HEK293 (cell line): ENCODE measurements at regions not wholly inside any gene's neighbourhood (a gene's known extent, or its start where the extent isn't known, plus 50 kb on each side); places are given as distances from the start of the nearest gene placed in this dataset.

ENCODE experiments used
- CTCF ChIA-PET: fragments of 350-600 bp; formaldehyde crosslinking; extraction: SDS; loops from one replicate; lab custom pipeline; 2021; ENCODE audit warnings: antibody characterized with exemption; lab: Yijun Ruan, JAX
- POLR2A ChIA-PET: fragments of 300-600 bp; formaldehyde crosslinking; extraction: SDS; loops from one replicate; lab custom pipeline; 2020; ENCODE audit warnings: antibody characterized with exemption, inconsistent platforms; lab: Yijun Ruan, JAX
- H3K27ac ChIP-seq: fragments of 200-500 bp; sonication (Bioruptor generic); 2 replicates; pipeline ENCODE4 v1.5.1; 2014; ENCODE audit warnings: low read depth, low read length, control low read depth, inconsistent platforms; ENCODE audit errors: extremely low read depth
- H3K36me3 ChIP-seq, 2 experiments: fragments of 200-500 bp in 1 of 2; sonication (Bioruptor generic) in 1 of 2; 1 replicate in 1 of 2; 2 replicates in 1 of 2; pipeline ENCODE4 v1.5.1; 2014 to 2017; ENCODE audit warnings: inconsistent platforms in 2 of 2, low read length in 2 of 2; ENCODE audit not compliant: control insufficient read depth in 2 of 2, insufficient read depth in 1 of 2
- H3K4me1 ChIP-seq: fragments of 200-500 bp; sonication (Bioruptor generic); 2 replicates; pipeline ENCODE4 v1.5.1; 2014; ENCODE audit warnings: mild to moderate bottlenecking, low read length, inconsistent platforms; ENCODE audit not compliant: control insufficient read depth, insufficient read depth
- H3K4me3 ChIP-seq: 2 replicates; pipeline ENCODE4 v1.5.1; 2011; ENCODE audit warnings: low read depth, mild to moderate bottlenecking, control low read depth, low read length, moderate library complexity
- H3K9me3 ChIP-seq: fragments of 200-500 bp; sonication (Bioruptor generic); 2 replicates; pipeline ENCODE4 v1.5.1; 2014; ENCODE audit warnings: low read depth, low read length, inconsistent platforms; ENCODE audit not compliant: control insufficient read depth, insufficient read depth
- ATF2 ChIP-seq: fragments of 450-650 bp; formaldehyde crosslinking; IDR thresholded peaks from 2 replicates; pipeline ENCODE4 v1.5.1; 2016; ENCODE audit warnings: missing biosample characterization, missing genetic modification characterization, low read depth
- BCL11B ChIP-seq: fragments of 450-650 bp; formaldehyde crosslinking; IDR thresholded peaks from 2 replicates; pipeline ENCODE4 v1.5.1; 2016; ENCODE audit warnings: low read depth, missing biosample characterization, missing genetic modification characterization
- BCL6B ChIP-seq: fragments of 450-650 bp; formaldehyde crosslinking; IDR thresholded peaks from 2 replicates; pipeline ENCODE4 v1.5.1; 2017; ENCODE audit warnings: missing biosample characterization, missing genetic modification characterization
- GLIS1 ChIP-seq: fragments of 450-650 bp; formaldehyde crosslinking; IDR thresholded peaks from 2 replicates; pipeline ENCODE4 v1.5.1; 2016; ENCODE audit warnings: missing biosample characterization, missing genetic modification characterization
- KLF16 ChIP-seq: fragments of 450-650 bp; formaldehyde crosslinking; IDR thresholded peaks from 2 replicates; pipeline ENCODE4 v1.5.1; 2017; ENCODE audit warnings: missing biosample characterization, missing genetic modification characterization
- PRDM1 ChIP-seq: fragments of 450-650 bp; formaldehyde crosslinking; IDR thresholded peaks from 2 replicates; pipeline ENCODE4; 2016; ENCODE audit warnings: missing biosample characterization, missing genetic modification characterization
- PRDM10 ChIP-seq: fragments of 450-650 bp; formaldehyde crosslinking; IDR thresholded peaks from 2 replicates; pipeline ENCODE4 v1.5.1; 2016; ENCODE audit warnings: missing biosample characterization, missing genetic modification characterization
- TRIM28 ChIP-seq: IDR thresholded peaks from 2 replicates; pipeline ENCODE4 v1.6.1; 2011; ENCODE audit warnings: low read length, control low read depth, borderline replicate concordance
- WT1 ChIP-seq: fragments of 450-650 bp; formaldehyde crosslinking; IDR thresholded peaks from 2 replicates; pipeline ENCODE4 v1.5.1; 2016; ENCODE audit warnings: missing biosample characterization, missing genetic modification characterization
- YY1 ChIP-seq: fragments of 450-650 bp; formaldehyde crosslinking; IDR thresholded peaks from 2 replicates; pipeline ENCODE4 v1.5.1; 2018; ENCODE audit warnings: missing biosample characterization, missing genetic modification characterization
- ZBTB8A ChIP-seq: fragments of 450-650 bp; formaldehyde crosslinking; IDR thresholded peaks from 2 replicates; pipeline ENCODE4 v1.5.1; 2016; ENCODE audit warnings: missing biosample characterization, missing genetic modification characterization
- ZNF148 ChIP-seq: fragments of 450-650 bp; formaldehyde crosslinking; IDR thresholded peaks from 2 replicates; pipeline ENCODE4 v1.5.0; 2017; ENCODE audit warnings: missing biosample characterization, missing genetic modification characterization, borderline replicate concordance
- ZNF2 ChIP-seq: fragments of 450-650 bp; formaldehyde crosslinking; IDR thresholded peaks from 2 replicates; pipeline ENCODE4 v1.5.1; 2016; ENCODE audit warnings: missing biosample characterization, missing genetic modification characterization
- ZNF23 ChIP-seq: fragments of 450-650 bp; formaldehyde crosslinking; IDR thresholded peaks from 2 replicates; pipeline ENCODE4 v1.5.1; 2016; ENCODE audit warnings: missing biosample characterization, missing genetic modification characterization, borderline replicate concordance
- ZNF239 ChIP-seq: fragments of 450-650 bp; formaldehyde crosslinking; IDR thresholded peaks from 2 replicates; pipeline ENCODE4 v1.5.1; 2016; ENCODE audit warnings: missing biosample characterization, missing genetic modification characterization
- ZNF24 ChIP-seq: fragments of 450-650 bp; formaldehyde crosslinking; IDR thresholded peaks from 2 replicates; pipeline ENCODE4 v1.5.1; 2016; ENCODE audit warnings: missing biosample characterization, missing genetic modification characterization
- ZNF549 ChIP-seq: fragments of 450-650 bp; IDR thresholded peaks from 2 replicates; pipeline ENCODE4 v1.5.1; 2018; ENCODE audit warnings: missing biosample characterization, missing genetic modification characterization, mild to moderate bottlenecking, inconsistent platforms, moderate library complexity
- ZNF558 ChIP-seq: fragments of 450-650 bp; formaldehyde crosslinking; IDR thresholded peaks from 2 replicates; pipeline ENCODE4 v1.5.1; 2016; ENCODE audit warnings: missing biosample characterization, missing genetic modification characterization
- ZNF580 ChIP-seq: fragments of 450-650 bp; formaldehyde crosslinking; IDR thresholded peaks from 2 replicates; pipeline ENCODE4 v1.5.1; 2016; ENCODE audit warnings: missing biosample characterization, missing genetic modification characterization
- ZNF626 ChIP-seq: fragments of 450-650 bp; sonication (Bioruptor Pico); formaldehyde crosslinking; IDR thresholded peaks from 2 replicates; pipeline ENCODE4 v1.5.1; 2018; ENCODE audit warnings: missing biosample characterization, missing genetic modification characterization, inconsistent platforms
- ZNF660 ChIP-seq: fragments of 450-650 bp; IDR thresholded peaks from 2 replicates; pipeline ENCODE4 v1.5.1; 2018; ENCODE audit warnings: missing biosample characterization, mild to moderate bottlenecking, missing genetic modification characterization
- ZNF707 ChIP-seq: fragments of 450-650 bp; formaldehyde crosslinking; IDR thresholded peaks from 2 replicates; pipeline ENCODE4 v1.5.1; 2016; ENCODE audit warnings: missing biosample characterization, missing genetic modification characterization
- ZSCAN23 ChIP-seq: fragments of 450-650 bp; formaldehyde crosslinking; IDR thresholded peaks from 2 replicates; pipeline ENCODE4 v1.5.1; 2016; ENCODE audit warnings: missing biosample characterization, missing genetic modification characterization
- TF ChIP-seq, protein P1 (sequence below): fragments of 450-650 bp; formaldehyde crosslinking; IDR thresholded peaks from 2 replicates; pipeline ENCODE4 v1.5.1; 2017; ENCODE audit warnings: missing biosample characterization, mild to moderate bottlenecking, missing genetic modification characterization, moderate library complexity

GRCh38 chr20:20979934-20980333 lies 126.2 kb downstream of the LINC00237 start:
- Histone ChIP-seq H3K9me3 (no peaks in the 10 kb centered on the region), H3K27ac (no peak overlapping the region), H3K36me3 (no peaks in the 10 kb centered on the region), H3K4me3 (no peak overlapping the region), H3K4me1 (no peaks in the 10 kb centered on the region)
- ChIA-PET CTCF (interaction anchor here (0.6 kb wide), 1 partner anchor 509 kb away, joined by 3 read pairs; no protein-coding TSS in a partner anchor), POLR2A (no interaction called here)
- TF ChIP-seq ZNF239 (tag by site-specific recombination) (no peak), ZNF148 (no peak), ZSCAN23 (tag by site-specific recombination) (no peak), PRDM10 (tag by site-specific recombination) (no peak), BCL11B (tag by site-specific recombination) (no peak), GLIS1 (tag by site-specific recombination) (no peak), PRDM1 (tag by site-specific recombination) (no peak), YY1 (tag by site-specific recombination) (no peak), TRIM28 (no peak), ZNF580 (no peak), WT1 (no peak), ZNF558 (tag by site-specific recombination) (no peak), ZNF626 (no peak), ZNF660 (no peak)
- TF ChIP-seq, protein P1, sequence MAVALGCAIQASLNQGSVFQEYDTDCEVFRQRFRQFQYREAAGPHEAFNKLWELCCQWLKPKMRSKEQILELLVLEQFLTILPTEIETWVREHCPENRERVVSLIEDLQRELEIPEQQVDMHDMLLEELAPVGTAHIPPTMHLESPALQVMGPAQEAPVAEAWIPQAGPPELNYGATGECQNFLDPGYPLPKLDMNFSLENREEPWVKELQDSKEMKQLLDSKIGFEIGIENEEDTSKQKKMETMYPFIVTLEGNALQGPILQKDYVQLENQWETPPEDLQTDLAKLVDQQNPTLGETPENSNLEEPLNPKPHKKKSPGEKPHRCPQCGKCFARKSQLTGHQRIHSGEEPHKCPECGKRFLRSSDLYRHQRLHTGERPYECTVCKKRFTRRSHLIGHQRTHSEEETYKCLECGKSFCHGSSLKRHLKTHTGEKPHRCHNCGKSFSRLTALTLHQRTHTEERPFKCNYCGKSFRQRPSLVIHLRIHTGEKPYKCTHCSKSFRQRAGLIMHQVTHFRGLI (tag by site-specific recombination), result no peak

DNA sequence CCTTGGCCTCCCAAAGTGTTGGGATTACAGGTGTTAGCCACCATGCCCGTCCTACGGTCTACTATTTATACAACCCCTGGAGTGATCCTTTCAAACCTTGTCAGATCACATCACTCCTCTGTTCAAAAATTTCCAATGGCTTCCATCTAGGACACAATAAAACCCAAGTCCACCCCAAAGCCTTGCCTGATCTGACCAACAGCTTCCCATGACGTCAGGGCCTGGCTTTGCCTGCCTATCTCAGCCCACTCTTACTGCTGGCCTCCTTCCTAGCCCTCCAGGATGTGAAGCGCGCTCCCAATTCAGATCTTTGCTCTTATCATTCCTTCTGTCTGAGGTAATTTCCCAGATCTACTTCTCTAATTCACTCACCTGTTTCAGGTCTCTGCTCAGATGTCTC lies 128.4 kb downstream of the LINC00237 start:
- H3K4me3 ChIP-seq, result no peak overlapping the region
- TF ChIP-seq ATF2, result no peak
- no peak for TF ChIP-seq ZNF24
- TF ChIP-seq ZNF707 (tag by site-specific recombination), result no peak
- TF ChIP-seq ZNF549 (tag by site-specific recombination), result no peak
- no peak for TF ChIP-seq ZNF2
- TF ChIP-seq BCL6B (tag by site-specific recombination), result no peak
- TF ChIP-seq KLF16 (tag by site-specific recombination), result no peak
- TF ChIP-seq ZNF23 (tag by site-specific recombination), result no peak
- TF ChIP-seq ZBTB8A (tag by site-specific recombination), result no peak
- TF ChIP-seq, all 188 proteins: peak for 0
- ChIA-PET CTCF (no interaction called here), POLR2A (no interaction called here)
- no peak overlapping the region for H3K27ac ChIP-seq
- H3K36me3 ChIP-seq, result no peaks in the 10 kb centered on the region
- no peaks in the 10 kb centered on the region for H3K9me3 ChIP-seq
- H3K4me1 ChIP-seq, result no peaks in the 10 kb centered on the region
